Vagina (tissue), 2 donors: ENCODE measurements at regions not wholly inside any gene's neighbourhood (a gene's known extent, or its start where the extent isn't known, plus 50 kb on each side); places are given as distances from the start of the nearest gene placed in this dataset.

Experiments used
- POLR2A ChIP-seq, 2 donors: fragments of 450-650 bp; IDR thresholded peaks; one replicate each; pipeline ENCODE4 v1.6.1; 2017; ENCODE audit warnings: antibody characterized with exemption in 2 of 2, mild to moderate bottlenecking in 2 of 2, moderate library complexity in 2 of 2
- TF ChIP-seq, protein P1 (sequence below), 3 experiments: fragments of 450-650 bp in 2 of 3; fragments of 200-600 bp in 1 of 3; sonication (generic) in 1 of 3; IDR thresholded peaks; one replicate each; pipeline ENCODE4 v1.5.1; 2017 to 2019; ENCODE audit warnings: antibody characterized with exemption in 3 of 3, mild to moderate bottlenecking in 2 of 3, moderate library complexity in 2 of 3

DNA sequence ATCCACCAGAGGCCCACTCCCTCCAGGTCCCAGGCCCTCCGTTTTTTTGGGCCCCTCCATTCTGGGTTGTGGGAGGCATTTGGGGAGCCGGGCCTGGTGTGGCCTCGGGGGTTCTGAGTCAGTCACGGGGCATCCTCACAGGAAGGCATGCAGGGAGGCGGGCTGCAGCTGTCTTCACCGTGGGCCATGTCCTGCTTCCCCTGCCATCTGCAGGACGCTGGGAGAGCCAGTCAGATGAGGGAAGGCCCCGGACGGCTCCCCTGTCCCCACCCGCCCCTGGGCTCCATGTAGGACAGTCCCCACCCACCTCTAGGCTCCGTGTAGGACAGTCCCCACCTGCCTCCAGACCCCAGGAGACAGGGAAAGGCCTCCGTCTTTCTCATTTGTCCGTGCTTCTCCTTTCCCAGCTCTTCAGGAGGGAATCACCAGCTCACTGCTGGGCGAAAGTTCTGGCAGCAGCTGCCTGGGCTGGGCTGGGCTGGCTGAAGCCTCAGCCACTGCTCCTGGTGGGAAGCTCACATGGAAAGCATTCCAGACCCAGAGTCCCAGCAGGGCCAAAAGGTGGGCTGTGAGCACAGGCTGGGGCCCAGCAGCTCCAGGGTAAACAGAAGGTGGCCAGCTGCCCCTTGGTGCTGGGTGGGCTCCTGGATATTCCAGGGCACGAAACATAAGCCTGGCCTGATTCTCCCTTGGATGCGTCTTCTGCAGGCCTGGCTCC lies 217.8 kb downstream of the KIF26A start:
- no peak for TF ChIP-seq POLR2A (IDR thresholded peaks at IDR 0.05)
- TF ChIP-seq, protein P1, sequence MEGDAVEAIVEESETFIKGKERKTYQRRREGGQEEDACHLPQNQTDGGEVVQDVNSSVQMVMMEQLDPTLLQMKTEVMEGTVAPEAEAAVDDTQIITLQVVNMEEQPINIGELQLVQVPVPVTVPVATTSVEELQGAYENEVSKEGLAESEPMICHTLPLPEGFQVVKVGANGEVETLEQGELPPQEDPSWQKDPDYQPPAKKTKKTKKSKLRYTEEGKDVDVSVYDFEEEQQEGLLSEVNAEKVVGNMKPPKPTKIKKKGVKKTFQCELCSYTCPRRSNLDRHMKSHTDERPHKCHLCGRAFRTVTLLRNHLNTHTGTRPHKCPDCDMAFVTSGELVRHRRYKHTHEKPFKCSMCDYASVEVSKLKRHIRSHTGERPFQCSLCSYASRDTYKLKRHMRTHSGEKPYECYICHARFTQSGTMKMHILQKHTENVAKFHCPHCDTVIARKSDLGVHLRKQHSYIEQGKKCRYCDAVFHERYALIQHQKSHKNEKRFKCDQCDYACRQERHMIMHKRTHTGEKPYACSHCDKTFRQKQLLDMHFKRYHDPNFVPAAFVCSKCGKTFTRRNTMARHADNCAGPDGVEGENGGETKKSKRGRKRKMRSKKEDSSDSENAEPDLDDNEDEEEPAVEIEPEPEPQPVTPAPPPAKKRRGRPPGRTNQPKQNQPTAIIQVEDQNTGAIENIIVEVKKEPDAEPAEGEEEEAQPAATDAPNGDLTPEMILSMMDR (IDR thresholded peaks at IDR 0.05) = no peak
